IMR-90 (cell line): ENCODE measurements at regions not wholly inside any gene's neighbourhood (a gene's known extent, or its start where the extent isn't known, plus 50 kb on each side); places are given as distances from the start of the nearest gene placed in this dataset.

Experiments used
- ATAC-seq: fragments of 200-7000 bp; cut with Tn5 transposase; 2 replicates; pipeline ENCODE4 v1.9.1; 2020; ENCODE audit warnings: low read depth, mild to moderate bottlenecking, moderate library complexity
- BruUV-seq: library from RNA; stranded (reverse); fragments of 400-500 nt; replicated peaks from 2 replicates; lab custom pipeline; 2021; lab: Mats Ljungman, UMichigan
- CTCF ChIA-PET: fragments of 300-600 bp; formaldehyde crosslinking; extraction: SDS; loops from one replicate; lab custom pipeline; 2021; ENCODE audit warnings: antibody characterized with exemption; lab: Yijun Ruan, JAX
- POLR2A ChIA-PET: fragments of 300-600 bp; sonication (Branson Sonifier 250); formaldehyde crosslinking; loops from one replicate; lab custom pipeline; 2022; ENCODE audit warnings: antibody characterized with exemption; ENCODE audit not compliant: unreplicated experiment; lab: Charles Lee
- DNase-seq: peaks from one replicate; pipeline ENCODE4 v3.0.0; 2013
- H2AFZ ChIP-seq: replicated peaks from 2 replicates; pipeline ENCODE3; 2013; ENCODE audit warnings: low read length, mild to moderate bottlenecking; ENCODE audit not compliant: poor library complexity
- H2AK5ac ChIP-seq: 2 replicates; pipeline ENCODE4 v1.6.1; 2013; ENCODE audit warnings: low read depth, low read length, inconsistent platforms
- H2AK9ac ChIP-seq: replicated peaks from 2 replicates; pipeline ENCODE3; 2013; ENCODE audit warnings: mild to moderate bottlenecking, low read depth, low read length, moderate library complexity; ENCODE audit not compliant: poor library complexity
- H2BK120ac ChIP-seq: 2 replicates; pipeline ENCODE4 v1.6.1; 2013; ENCODE audit warnings: low read depth, low read length, inconsistent platforms
- H2BK15ac ChIP-seq: 3 replicates; pipeline ENCODE4 v1.6.1; 2013; ENCODE audit warnings: low read depth, low read length, inconsistent platforms
- H2BK20ac ChIP-seq: 2 replicates; pipeline ENCODE4 v1.6.1; 2013; ENCODE audit warnings: low read depth, mild to moderate bottlenecking, inconsistent platforms, low read length, moderate library complexity
- H2BK5ac ChIP-seq: 2 replicates; pipeline ENCODE4 v1.6.1; 2013; ENCODE audit warnings: mild to moderate bottlenecking, low read depth, low read length, inconsistent platforms; ENCODE audit not compliant: poor library complexity, severe bottlenecking
- H3K14ac ChIP-seq: replicated peaks from 2 replicates; pipeline ENCODE4 v1.6.1; 2013; ENCODE audit warnings: low read depth, low read length, inconsistent platforms
- H3K18ac ChIP-seq: 2 replicates; pipeline ENCODE4 v1.6.1; 2013; ENCODE audit warnings: low read depth, low read length, control low read depth
- H3K23ac ChIP-seq: 2 replicates; pipeline ENCODE4 v1.6.1; 2013; ENCODE audit warnings: low read depth, low read length, inconsistent platforms
- H3K27ac ChIP-seq: 2 replicates; pipeline ENCODE4 v1.5.1; 2013; ENCODE audit warnings: mild to moderate bottlenecking, control low read depth, low read length; ENCODE audit not compliant: insufficient read depth
- H3K27me3 ChIP-seq: 2 replicates; pipeline ENCODE4 v1.6.1; 2013; ENCODE audit warnings: low read length; ENCODE audit not compliant: control insufficient read depth, insufficient read depth
- H3K36me3 ChIP-seq: 2 replicates; pipeline ENCODE4 v1.6.1; 2013; ENCODE audit warnings: low read length, mixed read lengths; ENCODE audit not compliant: control insufficient read depth, insufficient read depth
- H3K4ac ChIP-seq: 2 replicates; pipeline ENCODE4 v1.6.1; 2013; ENCODE audit warnings: low read depth, low read length, inconsistent platforms
- H3K4me1 ChIP-seq: 2 replicates; pipeline ENCODE4 v1.6.1; 2013; ENCODE audit warnings: low read length, mixed read lengths; ENCODE audit not compliant: control insufficient read depth, insufficient read depth
- H3K4me2 ChIP-seq: 2 replicates; pipeline ENCODE4 v1.6.1; 2013; ENCODE audit warnings: low read depth, mild to moderate bottlenecking, control low read depth, low read length, moderate library complexity
- H3K4me3 ChIP-seq: 2 replicates; pipeline ENCODE4 v1.5.1; 2013; ENCODE audit warnings: low read depth, mild to moderate bottlenecking, control low read depth, low read length, moderate library complexity; ENCODE audit not compliant: insufficient read depth
- H3K56ac ChIP-seq: 2 replicates; pipeline ENCODE4 v1.6.1; 2013; ENCODE audit warnings: low read length, inconsistent platforms; ENCODE audit not compliant: insufficient read depth; ENCODE audit errors: extremely low read depth
- H3K79me1 ChIP-seq, 2 experiments: 2 replicates each; pipeline ENCODE4 v1.6.1; 2013; ENCODE audit warnings: low read length in 2 of 2, inconsistent platforms in 1 of 2, low read depth in 1 of 2
- H3K9ac ChIP-seq: 2 replicates; pipeline ENCODE4 v1.6.1; 2013; ENCODE audit warnings: low read depth, low read length, control low read depth
- H3K9me1 ChIP-seq: 2 replicates; pipeline ENCODE4 v1.6.1; 2013; ENCODE audit warnings: low read length, inconsistent platforms; ENCODE audit not compliant: insufficient read depth
- H3K9me3 ChIP-seq: 2 replicates; pipeline ENCODE4 v1.6.1; 2013; ENCODE audit warnings: low read length; ENCODE audit not compliant: control insufficient read depth, insufficient read depth
- H4K20me1 ChIP-seq: 2 replicates; pipeline ENCODE4 v1.6.1; 2013; ENCODE audit warnings: low read length, inconsistent platforms; ENCODE audit not compliant: insufficient read depth
- H4K5ac ChIP-seq: 2 replicates; pipeline ENCODE4 v1.6.1; 2013; ENCODE audit warnings: mild to moderate bottlenecking, low read depth, low read length, control low read depth
- H4K8ac ChIP-seq, 2 experiments: 2 replicates each; pipeline ENCODE4 v1.6.1; 2013; ENCODE audit warnings: low read depth in 2 of 2, low read length in 2 of 2, control low read depth in 1 of 2, inconsistent platforms in 1 of 2
- H4K91ac ChIP-seq: 2 replicates; pipeline ENCODE4 v1.6.1; 2013; ENCODE audit warnings: low read depth, low read length, inconsistent platforms; ENCODE audit not compliant: insufficient read depth
- BHLHE40 ChIP-seq: fragments of 150-350 bp; IDR thresholded peaks from 2 replicates; pipeline ENCODE4 v1.6.1; 2016; ENCODE audit warnings: mild to moderate bottlenecking, low read depth, low read length
- CEBPB ChIP-seq: IDR thresholded peaks from 2 replicates; pipeline ENCODE4 v1.6.1; 2012; ENCODE audit warnings: low read depth, low read length, improper control_type of control experiment
- CHD1 ChIP-seq: IDR thresholded peaks from 2 replicates; pipeline ENCODE4 v1.6.1; 2012; ENCODE audit warnings: low read depth, low read length, improper control_type of control experiment
- FOS ChIP-seq: fragments of 150-350 bp; IDR thresholded peaks from 2 replicates; pipeline ENCODE4 v1.6.1; 2016; ENCODE audit warnings: low read depth, low read length
- MAFK ChIP-seq: IDR thresholded peaks from 2 replicates; pipeline ENCODE4 v1.6.1; 2012; ENCODE audit warnings: low read depth, low read length, improper control_type of control experiment
- MAZ ChIP-seq: IDR thresholded peaks from 2 replicates; pipeline ENCODE4 v1.6.1; 2012; ENCODE audit warnings: low read depth, mild to moderate bottlenecking, low read length, improper control_type of control experiment, moderate library complexity, borderline replicate concordance
- MXI1 ChIP-seq: IDR thresholded peaks from 2 replicates; pipeline ENCODE4 v1.6.1; 2012; ENCODE audit warnings: low read depth, mild to moderate bottlenecking, low read length, moderate library complexity, borderline replicate concordance
- NFE2L2 ChIP-seq: fragments of 150-350 bp; IDR thresholded peaks from 2 replicates; pipeline ENCODE4 v1.6.1; 2016; ENCODE audit warnings: low read depth, mild to moderate bottlenecking, low read length
- POLR2A ChIP-seq: IDR thresholded peaks from 2 replicates; pipeline ENCODE4 v1.6.1; 2012; ENCODE audit warnings: mild to moderate bottlenecking, low read depth, low read length
- RAD21 ChIP-seq: IDR thresholded peaks from 2 replicates; pipeline ENCODE4 v1.6.1; 2012; ENCODE audit warnings: low read length, improper control_type of control experiment
- RCOR1 ChIP-seq: IDR thresholded peaks from 2 replicates; pipeline ENCODE4 v1.6.1; 2012; ENCODE audit warnings: mild to moderate bottlenecking, low read length, improper control_type of control experiment; ENCODE audit not compliant: insufficient replicate concordance
- RFX5 ChIP-seq: IDR thresholded peaks from 2 replicates; pipeline ENCODE4 v1.8.0; 2012; ENCODE audit warnings: low read depth, mild to moderate bottlenecking, low read length, moderate library complexity
- SMC3 ChIP-seq: fragments of 150-350 bp; IDR thresholded peaks from 2 replicates; pipeline ENCODE4 v1.6.1; 2016; ENCODE audit warnings: low read depth, mild to moderate bottlenecking, antibody characterized with exemption, low read length, moderate library complexity
- WGBS, 2 experiments: methylation state at CpG; one replicate each; pipeline versions ENCODE4 v1.1.5 to v1.1.7; 2013; ENCODE audit warnings: missing lambda C conversion rate in 2 of 2; ENCODE audit not compliant: insufficient read length in 1 of 2; ENCODE audit errors: extremely low coverage in 2 of 2; 5-methylcytosine and 5-hydroxymethylcytosine counted together
- dilution Hi-C: fragments of 300-500 bp; cut with HindIII; formaldehyde crosslinking; loops from one replicate; pipeline ENCODE4 v1.14.3; 2018; ENCODE audit warnings: low sequenced_read_pairs; ENCODE audit not compliant: unreplicated experiment
- in situ Hi-C: fragments of 300-500 bp; cut with MboI; formaldehyde crosslinking; loops from 3 replicates; pipeline ENCODE4 v1.14.3; 2019; ENCODE audit warnings: low sequenced_read_pairs, inconsistent platforms, mixed read lengths
- intact Hi-C: fragments of 100-400 bp; cut with micrococcal nuclease; formaldehyde crosslinking; loops from 2 replicates; pipeline ENCODE4 v1.10.0; 2022
- TF ChIP-seq, protein P1 (sequence below): conservative IDR thresholded peaks from 2 replicates; pipeline ENCODE4 v1.5.1; 2012; ENCODE audit warnings: mild to moderate bottlenecking, low read depth, low read length, improper control_type of control experiment
- TF ChIP-seq, protein P2 (sequence below): fragments of 150-350 bp; IDR thresholded peaks from 2 replicates; pipeline ENCODE4 v1.6.1; 2017; ENCODE audit warnings: mild to moderate bottlenecking, antibody characterized with exemption, low read length, low read depth
- TF ChIP-seq, protein P3 (sequence below): fragments of 150-350 bp; IDR thresholded peaks from 2 replicates; pipeline ENCODE4 v1.6.1; 2016; ENCODE audit warnings: low read depth, mild to moderate bottlenecking, low read length, moderate library complexity, borderline replicate concordance

DNA sequence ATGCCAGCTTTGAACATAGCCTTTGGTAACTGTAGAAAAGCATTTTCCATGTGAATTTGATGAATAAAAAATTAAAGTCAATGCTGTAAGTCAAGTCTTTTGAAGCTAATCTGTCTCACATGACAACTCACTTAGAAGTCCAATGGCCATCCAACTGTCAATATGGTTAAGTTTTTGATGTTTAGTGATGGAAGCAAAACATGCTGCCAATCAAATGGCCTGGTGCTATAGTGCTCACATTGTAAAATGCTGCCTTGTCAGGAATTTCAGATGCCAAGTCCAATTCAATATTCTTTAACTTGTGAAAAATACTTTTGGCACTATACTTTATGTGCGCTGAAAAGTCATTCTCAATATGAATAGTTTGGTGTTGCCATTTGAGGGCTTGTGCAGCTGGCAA is 1361.8 kb upstream of the ALCAM start:
- H3K27me3 ChIP-seq, result no peaks in the 10 kb centered on the region
- H3K4me1 ChIP-seq, result no peaks in the 10 kb centered on the region
- dilution Hi-C loops, result no loop called here
- H3K79me1 ChIP-seq, result no peaks in the 10 kb centered on the region
- TF ChIP-seq CHD1, result no peak
- TF ChIP-seq RFX5, result no peak
- TF ChIP-seq SMC3, result no peak
- TF ChIP-seq, protein P1, sequence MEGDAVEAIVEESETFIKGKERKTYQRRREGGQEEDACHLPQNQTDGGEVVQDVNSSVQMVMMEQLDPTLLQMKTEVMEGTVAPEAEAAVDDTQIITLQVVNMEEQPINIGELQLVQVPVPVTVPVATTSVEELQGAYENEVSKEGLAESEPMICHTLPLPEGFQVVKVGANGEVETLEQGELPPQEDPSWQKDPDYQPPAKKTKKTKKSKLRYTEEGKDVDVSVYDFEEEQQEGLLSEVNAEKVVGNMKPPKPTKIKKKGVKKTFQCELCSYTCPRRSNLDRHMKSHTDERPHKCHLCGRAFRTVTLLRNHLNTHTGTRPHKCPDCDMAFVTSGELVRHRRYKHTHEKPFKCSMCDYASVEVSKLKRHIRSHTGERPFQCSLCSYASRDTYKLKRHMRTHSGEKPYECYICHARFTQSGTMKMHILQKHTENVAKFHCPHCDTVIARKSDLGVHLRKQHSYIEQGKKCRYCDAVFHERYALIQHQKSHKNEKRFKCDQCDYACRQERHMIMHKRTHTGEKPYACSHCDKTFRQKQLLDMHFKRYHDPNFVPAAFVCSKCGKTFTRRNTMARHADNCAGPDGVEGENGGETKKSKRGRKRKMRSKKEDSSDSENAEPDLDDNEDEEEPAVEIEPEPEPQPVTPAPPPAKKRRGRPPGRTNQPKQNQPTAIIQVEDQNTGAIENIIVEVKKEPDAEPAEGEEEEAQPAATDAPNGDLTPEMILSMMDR, result no peak
- no peak for TF ChIP-seq POLR2A
- no peak for TF ChIP-seq RAD21
- TF ChIP-seq, protein P2, sequence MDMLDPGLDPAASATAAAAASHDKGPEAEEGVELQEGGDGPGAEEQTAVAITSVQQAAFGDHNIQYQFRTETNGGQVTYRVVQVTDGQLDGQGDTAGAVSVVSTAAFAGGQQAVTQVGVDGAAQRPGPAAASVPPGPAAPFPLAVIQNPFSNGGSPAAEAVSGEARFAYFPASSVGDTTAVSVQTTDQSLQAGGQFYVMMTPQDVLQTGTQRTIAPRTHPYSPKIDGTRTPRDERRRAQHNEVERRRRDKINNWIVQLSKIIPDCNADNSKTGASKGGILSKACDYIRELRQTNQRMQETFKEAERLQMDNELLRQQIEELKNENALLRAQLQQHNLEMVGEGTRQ, result no peak
- no peak for TF ChIP-seq BHLHE40
- TF ChIP-seq CEBPB, result no peak
- TF ChIP-seq NFE2L2, result no peak
- TF ChIP-seq RCOR1, result no peak
- TF ChIP-seq, protein P3, sequence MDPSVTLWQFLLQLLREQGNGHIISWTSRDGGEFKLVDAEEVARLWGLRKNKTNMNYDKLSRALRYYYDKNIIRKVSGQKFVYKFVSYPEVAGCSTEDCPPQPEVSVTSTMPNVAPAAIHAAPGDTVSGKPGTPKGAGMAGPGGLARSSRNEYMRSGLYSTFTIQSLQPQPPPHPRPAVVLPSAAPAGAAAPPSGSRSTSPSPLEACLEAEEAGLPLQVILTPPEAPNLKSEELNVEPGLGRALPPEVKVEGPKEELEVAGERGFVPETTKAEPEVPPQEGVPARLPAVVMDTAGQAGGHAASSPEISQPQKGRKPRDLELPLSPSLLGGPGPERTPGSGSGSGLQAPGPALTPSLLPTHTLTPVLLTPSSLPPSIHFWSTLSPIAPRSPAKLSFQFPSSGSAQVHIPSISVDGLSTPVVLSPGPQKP, result no peak
- no peak for TF ChIP-seq MAFK
- TF ChIP-seq MAZ, result no peak
- TF ChIP-seq MXI1, result no peak
- TF ChIP-seq FOS, result no peak
- H2AK9ac ChIP-seq, result no peak overlapping the region
- H4K5ac ChIP-seq, result no peak overlapping the region
- no peak overlapping the region for H2BK120ac ChIP-seq
- no peak overlapping the region for H3K23ac ChIP-seq
- H2AFZ ChIP-seq, result no peak overlapping the region
- H3K4ac ChIP-seq, result no peak overlapping the region
- no peak overlapping the region for H3K4me2 ChIP-seq
- ChIA-PET POLR2A (no interaction called here), CTCF (no interaction called here)
- no peak overlapping the region for H3K4me3 ChIP-seq
- no peak overlapping the region for H2BK20ac ChIP-seq
- intact Hi-C loops, result no loop called here
- no peak overlapping the region for H3K9ac ChIP-seq
- in situ Hi-C loops, result no loop called here
- H3K14ac ChIP-seq, result no peak overlapping the region
- no peak overlapping the region for H2AK5ac ChIP-seq
- H3K9me1 ChIP-seq, result no peaks in the 10 kb centered on the region
- WGBS, 2 experiments, result no CpG with 5 or more reads among the region's 1 CpG
- DNase-seq, result no peak
- H4K20me1 ChIP-seq, result no peaks in the 10 kb centered on the region
- H3K56ac ChIP-seq, result no peak overlapping the region
- no peaks in the 10 kb centered on the region for H3K9me3 ChIP-seq
- no peaks in the 10 kb centered on the region for H3K36me3 ChIP-seq
- H2BK5ac ChIP-seq, result no peak overlapping the region
- no peak overlapping the region for H3K18ac ChIP-seq
- H3K27ac ChIP-seq, result no peak overlapping the region
- BruUV-seq, result no TSS peak
- ATAC-seq, result no peak
- H2BK15ac ChIP-seq, result no peak overlapping the region
- H4K91ac ChIP-seq, result no peak overlapping the region
- no peak overlapping the region for H4K8ac ChIP-seq
